ENCODE measurements at regions not wholly inside any gene's neighbourhood (a gene's known extent, or its start where the extent isn't known, plus 50 kb on each side); places are given as distances from the start of the nearest gene placed in this dataset.

DNA sequence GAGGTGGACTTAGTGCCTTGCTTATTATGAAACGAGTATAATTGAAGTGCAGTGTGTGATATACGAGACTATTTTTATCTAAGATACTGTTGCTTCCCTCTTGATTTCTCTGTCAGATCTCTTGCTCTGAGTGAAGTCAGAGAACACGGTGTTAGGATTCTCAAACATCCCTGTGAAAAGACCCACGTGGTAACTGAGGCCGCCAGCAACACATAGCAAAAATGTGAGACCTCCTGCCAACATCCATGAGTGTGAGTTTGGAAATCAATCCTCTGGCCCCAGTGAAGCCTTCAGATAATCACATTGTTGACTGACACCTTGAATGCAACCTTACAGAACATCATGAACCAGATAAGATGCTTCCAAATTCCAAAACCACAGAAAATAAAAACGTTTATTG, 954.4 kb downstream of the FAT4 start:
- Histone ChIP-seq H3K36me3 (replicated peaks; ENCODE audit: control insufficient read depth, insufficient read depth, low read length) (no peaks in the 10 kb centered on the region), H3K27me3 (ENCODE audit: control insufficient read depth, insufficient read depth, low read length) (no peaks in the 10 kb centered on the region), H3K4me3 (ENCODE audit: insufficient read depth, low read depth, low read length) (no peak overlapping the region)
- no peak for DNase-seq

DNA sequence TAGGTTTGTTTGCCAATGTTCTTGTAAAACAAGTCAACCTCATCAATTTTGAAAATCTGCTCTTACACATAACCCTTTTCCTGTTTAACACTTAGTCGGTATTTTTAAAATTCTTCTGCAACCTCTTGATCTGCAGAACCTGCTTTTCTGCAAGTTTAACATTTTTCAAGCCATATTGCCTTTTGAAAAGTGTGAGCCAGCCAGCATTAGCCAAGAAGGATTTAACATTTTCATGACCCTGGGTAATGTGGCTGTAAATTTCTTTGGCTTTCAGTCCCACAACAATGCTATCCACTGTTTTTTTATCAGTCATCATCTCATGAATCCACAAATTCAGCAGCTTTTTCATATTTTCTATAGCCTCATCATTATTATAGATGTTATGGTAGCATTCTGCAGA, 956.5 kb downstream of the FAT4 start:
- Histone ChIP-seq H3K4me3 (ENCODE audit: insufficient read depth, low read depth, low read length) (no peak overlapping the region), H3K36me3 (replicated peaks; ENCODE audit: control insufficient read depth, insufficient read depth, low read length) (no peaks in the 10 kb centered on the region), H3K27me3 (ENCODE audit: control insufficient read depth, insufficient read depth, low read length) (no peaks in the 10 kb centered on the region)
- DNase-seq, result no peak

- Histone ChIP-seq H3K36me3 (replicated peaks; ENCODE audit: control insufficient read depth, insufficient read depth, low read length) (no peaks in the 10 kb centered on the region), H3K4me3 (ENCODE audit: insufficient read depth, low read depth, low read length) (no peak overlapping the region), H3K27me3 (ENCODE audit: control insufficient read depth, insufficient read depth, low read length) (no peaks in the 10 kb centered on the region)
- no peak for DNase-seq
Observed at GRCh38 chr4:126273746-126274145, 959.0 kb downstream of the FAT4 start.

GRCh38 chr4:126291886-126292285, 977.1 kb downstream of the FAT4 start:
- Histone ChIP-seq H3K4me3 (ENCODE audit: insufficient read depth, low read depth, low read length) (no peak overlapping the region), H3K27me3 (ENCODE audit: control insufficient read depth, insufficient read depth, low read length) (no peaks in the 10 kb centered on the region), H3K36me3 (replicated peaks; ENCODE audit: control insufficient read depth, insufficient read depth, low read length) (no peaks in the 10 kb centered on the region)
- DNase-seq, result no peak

DNA sequence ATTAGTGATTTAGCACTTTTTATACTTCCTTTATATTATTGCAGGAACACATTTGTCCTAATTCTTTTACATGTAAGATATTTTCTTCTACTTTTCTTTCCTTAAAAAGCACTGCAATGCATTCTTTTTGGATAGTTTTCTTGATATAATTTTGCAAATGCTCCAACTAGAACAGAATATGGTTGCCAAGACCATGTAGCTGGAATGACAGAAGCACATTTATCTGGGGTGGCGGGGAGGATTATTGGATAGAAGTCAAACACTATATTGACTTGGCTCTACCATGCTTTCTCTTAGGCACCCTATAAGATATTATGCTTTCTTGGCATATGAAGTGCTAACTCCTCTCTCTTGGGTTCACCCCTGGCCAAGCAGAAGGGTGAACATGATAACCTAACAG, 983.5 kb downstream of the FAT4 start:
- no peak for DNase-seq

GRCh38 chr4:126306152-126306869, 991.6 kb downstream of the FAT4 start:
- Histone ChIP-seq H3K36me3 (replicated peaks; ENCODE audit: control insufficient read depth, insufficient read depth, low read length) (no peaks in the 10 kb centered on the region), H3K4me3 (ENCODE audit: insufficient read depth, low read depth, low read length) (no peak overlapping the region), H3K27me3 (ENCODE audit: control insufficient read depth, insufficient read depth, low read length) (no peaks in the 10 kb centered on the region)
- DNase-seq, result no peak

More for the DNA sequence above, 983.5 kb downstream of the FAT4 start:
- Histone ChIP-seq H3K4me3 (ENCODE audit: insufficient read depth, low read depth, low read length) (no peak overlapping the region), H3K36me3 (replicated peaks; ENCODE audit: control insufficient read depth, insufficient read depth, low read length) (no peaks in the 10 kb centered on the region), H3K27me3 (ENCODE audit: control insufficient read depth, insufficient read depth, low read length) (no peaks in the 10 kb centered on the region)

- DNase-seq, result no peak
- no peak overlapping the region for H3K4me3 ChIP-seq (ENCODE audit: insufficient read depth, low read depth, low read length)
Observed at GRCh38 chr4:126318376-126318775, 1003.6 kb downstream of the FAT4 start.

GRCh38 chr4:126328914-126329313, 1014.2 kb downstream of the FAT4 start:
- no peak for DNase-seq
- Histone ChIP-seq H3K27me3 (ENCODE audit: control insufficient read depth, insufficient read depth, low read length) (no peaks in the 10 kb centered on the region), H3K4me3 (ENCODE audit: insufficient read depth, low read depth, low read length) (no peak overlapping the region), H3K36me3 (replicated peaks; ENCODE audit: control insufficient read depth, insufficient read depth, low read length) (no peaks in the 10 kb centered on the region)

More at GRCh38 chr4:126318376-126318775, 1003.6 kb downstream of the FAT4 start:
- H3K36me3 ChIP-seq (replicated peaks; ENCODE audit: control insufficient read depth, insufficient read depth, low read length), result no peaks in the 10 kb centered on the region
- no peaks in the 10 kb centered on the region; the same call in 1 of the 2 replicates for H3K27me3 ChIP-seq (ENCODE audit: control insufficient read depth, insufficient read depth, low read length)

- DNase-seq, result no peak
- Histone ChIP-seq H3K36me3 (replicated peaks; ENCODE audit: control insufficient read depth, insufficient read depth, low read length) (no peaks in the 10 kb centered on the region), H3K27me3 (ENCODE audit: control insufficient read depth, insufficient read depth, low read length) (no peaks in the 10 kb centered on the region), H3K4me3 (ENCODE audit: insufficient read depth, low read depth, low read length) (no peak overlapping the region)
Observed at GRCh38 chr4:126338548-126338947, 1023.8 kb downstream of the FAT4 start.

- no peak for DNase-seq
- Histone ChIP-seq H3K36me3 (replicated peaks; ENCODE audit: control insufficient read depth, insufficient read depth, low read length) (no peaks in the 10 kb centered on the region), H3K27me3 (ENCODE audit: control insufficient read depth, insufficient read depth, low read length) (no peaks in the 10 kb centered on the region), H3K4me3 (ENCODE audit: insufficient read depth, low read depth, low read length) (no peak overlapping the region)
Observed at GRCh38 chr4:126341927-126342326, 1027.2 kb downstream of the FAT4 start.

DNA sequence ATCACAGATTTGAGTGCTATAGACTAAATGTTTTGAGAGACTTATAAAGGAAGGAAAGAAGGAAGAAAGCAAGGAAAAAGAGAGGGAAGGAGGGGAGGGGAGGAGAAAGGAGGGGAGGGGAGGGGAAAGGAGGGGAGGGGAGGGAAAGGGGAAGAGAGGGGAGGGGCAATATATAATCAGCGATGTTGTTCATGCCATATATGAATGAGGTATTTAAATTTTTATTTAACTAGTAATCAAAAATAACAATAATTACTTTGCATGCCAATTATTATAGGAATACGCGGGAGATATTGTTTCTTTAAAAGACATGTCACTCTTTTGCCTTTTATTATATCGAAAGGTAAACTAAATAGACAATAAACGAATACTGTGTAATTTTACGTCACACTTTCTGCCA, 1029.7 kb downstream of the FAT4 start:
- H3K4me3 ChIP-seq (ENCODE audit: insufficient read depth, low read depth, low read length), result no peak overlapping the region
- DNase-seq, result no peak
- H3K27me3 ChIP-seq (ENCODE audit: control insufficient read depth, insufficient read depth, low read length), result no peaks in the 10 kb centered on the region
- H3K36me3 ChIP-seq (replicated peaks; ENCODE audit: control insufficient read depth, insufficient read depth, low read length), result no peaks in the 10 kb centered on the region

- DNase-seq, result no peak
- no peaks in the 10 kb centered on the region for H3K36me3 ChIP-seq (replicated peaks; ENCODE audit: control insufficient read depth, insufficient read depth, low read length)
- no peak overlapping the region for H3K4me3 ChIP-seq (ENCODE audit: insufficient read depth, low read depth, low read length)
- H3K27me3 ChIP-seq (ENCODE audit: control insufficient read depth, insufficient read depth, low read length), result no peaks in the 10 kb centered on the region
Observed at GRCh38 chr4:126346654-126347053, 1031.9 kb downstream of the FAT4 start.

GRCh38 chr4:126354784-126355183, 1040.0 kb downstream of the FAT4 start:
- Histone ChIP-seq H3K4me3 (ENCODE audit: insufficient read depth, low read depth, low read length) (no peak overlapping the region), H3K36me3 (replicated peaks; ENCODE audit: control insufficient read depth, insufficient read depth, low read length) (no peaks in the 10 kb centered on the region), H3K27me3 (ENCODE audit: control insufficient read depth, insufficient read depth, low read length) (no peaks in the 10 kb centered on the region)
- DNase-seq, result no peak

- no peak for DNase-seq
- Histone ChIP-seq H3K36me3 (replicated peaks; ENCODE audit: control insufficient read depth, insufficient read depth, low read length) (no peaks in the 10 kb centered on the region), H3K4me3 (ENCODE audit: insufficient read depth, low read depth, low read length) (no peak overlapping the region), H3K27me3 (ENCODE audit: control insufficient read depth, insufficient read depth, low read length) (no peaks in the 10 kb centered on the region)
Observed at GRCh38 chr4:126358041-126358440, 1043.3 kb downstream of the FAT4 start.

- no peak overlapping the region for H3K4me3 ChIP-seq (ENCODE audit: insufficient read depth, low read depth, low read length)
- no peak for DNase-seq
Observed at GRCh38 chr4:126361287-126361686, 1046.5 kb downstream of the FAT4 start.

More at GRCh38 chr4:126361287-126361686, 1046.5 kb downstream of the FAT4 start:
- Histone ChIP-seq H3K36me3 (replicated peaks; ENCODE audit: control insufficient read depth, insufficient read depth, low read length) (no peaks in the 10 kb centered on the region), H3K27me3 (ENCODE audit: control insufficient read depth, insufficient read depth, low read length) (no peaks in the 10 kb centered on the region)

All from H7 (cell line).